K562 (cell line): ENCODE measurements at regions not wholly inside any gene's neighbourhood (a gene's known extent, or its start where the extent isn't known, plus 50 kb on each side); places are given as distances from the start of the nearest gene placed in this dataset.

ENCODE experiments used
- ATAC-seq: fragments of 200-7000 bp; cut with Tn5 transposase; 3 replicates; pipeline ENCODE4 v1.9.1; 2020; ENCODE audit warnings: moderate library complexity
- BruUV-seq: library from RNA; stranded (reverse); fragments of 400-500 nt; replicated peaks from 2 replicates; lab custom pipeline; 2021; lab: Mats Ljungman, UMichigan
- CTCF ChIA-PET: fragments of 300-600 bp; formaldehyde crosslinking; extraction: SDS; loops from one replicate; lab custom pipeline; 2021; ENCODE audit warnings: low intra/inter-chr PET ratio; lab: Yijun Ruan, JAX
- POLR2A ChIA-PET: fragments of 300-600, 350-650 bp; sonication (Branson Sonifier 250); formaldehyde crosslinking; extraction: SDS; loops from one replicate; lab custom pipeline; 2021; ENCODE audit warnings: antibody characterized with exemption, inconsistent platforms; lab: Yijun Ruan, JAX
- DNase-seq, 4 experiments: peaks; one replicate each; pipeline versions ENCODE4 v3.0.0 to v3.0.0-alpha.2; 2011 to 2018; ENCODE audit warnings: low spot score in 3 of 4, mixed read lengths in 3 of 4; ENCODE audit errors: extremely low read depth in 1 of 4
- FAIRE-seq: peaks from 2 replicates; lab custom pipeline; 2011; peaks lifted over from hg19 to GRCh38; lab: Jason Lieb, UNC
- H2AFZ ChIP-seq: 2 replicates; pipeline ENCODE4 v1.6.0; 2011; ENCODE audit warnings: low read depth, low read length, control low read depth, inconsistent platforms
- H3K27ac ChIP-seq: fragments of 200-600 bp; 3 replicates; pipeline ENCODE4 v1.8.0; 2011; ENCODE audit warnings: low read depth, mild to moderate bottlenecking, control low read depth, inconsistent platforms, low read length, moderate library complexity, mixed read lengths; ENCODE audit errors: extremely low read depth
- H3K27me3 ChIP-seq, 2 experiments: fragments of 300-600 bp in 1 of 2; 2 replicates in 1 of 2; 3 replicates in 1 of 2; pipeline versions ENCODE4 v1.6.0 to v1.8.0; 2011; ENCODE audit warnings: inconsistent platforms in 2 of 2, low read length in 2 of 2, mild to moderate bottlenecking in 1 of 2, mixed read lengths in 1 of 2, moderate library complexity in 1 of 2; ENCODE audit not compliant: control insufficient read depth in 2 of 2, insufficient read depth in 2 of 2
- H3K36me3 ChIP-seq: fragments of 300-600 bp; 3 replicates; pipeline ENCODE4 v1.8.0; 2011; ENCODE audit warnings: mild to moderate bottlenecking, low read length, inconsistent platforms; ENCODE audit not compliant: control insufficient read depth, insufficient read depth
- H3K4me1 ChIP-seq, 2 experiments: fragments of 200-600 bp in 1 of 2; replicated peaks in 1 of 2; 2 replicates in 1 of 2; 3 replicates in 1 of 2; pipeline versions ENCODE4 v1.5.1 to v1.8.0; 2011; ENCODE audit warnings: inconsistent platforms in 2 of 2, low read length in 2 of 2, mild to moderate bottlenecking in 1 of 2, mixed read lengths in 1 of 2, moderate library complexity in 1 of 2; ENCODE audit not compliant: control insufficient read depth in 2 of 2, insufficient read depth in 2 of 2
- H3K4me2 ChIP-seq: 2 replicates; pipeline ENCODE4 v1.6.1; 2011; ENCODE audit warnings: low read length, control low read depth, inconsistent platforms, mixed read lengths; ENCODE audit not compliant: insufficient read depth
- H3K4me3 ChIP-seq: fragments of 200-600 bp; sonication (generic), shearing (Covaris generic); 2 replicates; pipeline ENCODE4 v1.5.1; 2016; ENCODE audit warnings: control low read depth, inconsistent platforms
- H3K79me2 ChIP-seq: fragments of 200-600 bp; 3 replicates; pipeline ENCODE4 v1.8.0; 2011; ENCODE audit warnings: low read length, inconsistent platforms; ENCODE audit not compliant: control insufficient read depth, insufficient read depth
- H3K9ac ChIP-seq, 2 experiments: 2 replicates each; pipeline versions ENCODE4 v1.6.0 to v1.6.1; 2011; ENCODE audit warnings: low read depth in 2 of 2, low read length in 2 of 2, control low read depth in 1 of 2, inconsistent platforms in 1 of 2, mild to moderate bottlenecking in 1 of 2, mixed read lengths in 1 of 2; ENCODE audit not compliant: insufficient read depth in 1 of 2
- H3K9me1 ChIP-seq: one replicate; pipeline ENCODE4 v1.6.0; 2011; ENCODE audit warnings: inconsistent platforms, mild to moderate bottlenecking, low read length, moderate library complexity; ENCODE audit not compliant: control insufficient read depth, insufficient read depth
- H3K9me3 ChIP-seq: replicated peaks from 2 replicates; pipeline ENCODE4 v1.5.1; 2011; ENCODE audit warnings: low read depth, low read length, inconsistent platforms; ENCODE audit not compliant: control insufficient read depth, insufficient read depth
- H4K20me1 ChIP-seq: replicated peaks from 2 replicates; pipeline ENCODE4 v1.6.1; 2011; ENCODE audit warnings: low read length, inconsistent platforms, mixed read lengths; ENCODE audit not compliant: control insufficient read depth, insufficient read depth
- BRF1 ChIP-seq: IDR thresholded peaks from 3 replicates; pipeline ENCODE4 v1.6.1; 2011; ENCODE audit warnings: borderline replicate concordance, mild to moderate bottlenecking; ENCODE audit not compliant: insufficient read length; ENCODE audit errors: extremely low read depth
- CHD4 ChIP-seq: fragments of 200-600 bp; sonication (generic); IDR thresholded peaks from 3 replicates; pipeline ENCODE4 v1.6.1; 2012; ENCODE audit warnings: low read depth, mild to moderate bottlenecking, mixed read lengths, low read length, inconsistent platforms; ENCODE audit not compliant: insufficient read depth, insufficient replicate concordance, poor library complexity, severe bottlenecking
- FIP1L1 ChIP-seq: fragments of 200-400 bp; formaldehyde crosslinking; IDR thresholded peaks from 2 replicates; pipeline ENCODE4 v1.6.1; 2018; ENCODE audit warnings: mild to moderate bottlenecking, low read depth, low read length; ENCODE audit not compliant: poor library complexity, severe bottlenecking
- RERE ChIP-seq: sonication (generic); formaldehyde crosslinking; IDR thresholded peaks from 2 replicates; pipeline ENCODE4 v1.8.0; 2023; ENCODE audit warnings: missing genetic modification reagents, mild to moderate bottlenecking, borderline replicate concordance
- STAT5B ChIP-seq: fragments of 250-450 bp; sonication (Bioruptor Pico); IDR thresholded peaks from 2 replicates; pipeline ENCODE4 v1.8.0; 2021; ENCODE audit warnings: mild to moderate bottlenecking, inconsistent platforms
- ZNF133 ChIP-seq: fragments of 250-450 bp; sonication (Bioruptor Pico); IDR thresholded peaks from 2 replicates; pipeline ENCODE4 v1.4.0; 2020; ENCODE audit warnings: mild to moderate bottlenecking
- ZNF707 ChIP-seq: fragments of 250-450 bp; sonication (Bioruptor Pico); conservative IDR thresholded peaks from 2 replicates; pipeline ENCODE4 v1.8.0; 2022; ENCODE audit warnings: inconsistent platforms, mild to moderate bottlenecking, moderate library complexity
- WGBS: fragments of 100-300 bp; shearing (Covaris generic); methylation state at CpG from one replicate; pipeline ENCODE4 v1.1.6; 2016; ENCODE audit warnings: low coverage, mixed read lengths; ENCODE audit not compliant: insufficient coverage; ENCODE audit errors: missing lambda C conversion rate; 5-methylcytosine and 5-hydroxymethylcytosine counted together
- in situ Hi-C: fragments of 300-500 bp; cut with MboI; formaldehyde crosslinking; loops from 4 replicates; pipeline ENCODE4 v1.15.0; 2018; ENCODE audit warnings: inconsistent platforms, mixed read lengths
- intact Hi-C: fragments of 100-400 bp; cut with micrococcal nuclease; formaldehyde crosslinking; loops from 2 replicates; pipeline ENCODE4 v1.14.2; 2022

DNA sequence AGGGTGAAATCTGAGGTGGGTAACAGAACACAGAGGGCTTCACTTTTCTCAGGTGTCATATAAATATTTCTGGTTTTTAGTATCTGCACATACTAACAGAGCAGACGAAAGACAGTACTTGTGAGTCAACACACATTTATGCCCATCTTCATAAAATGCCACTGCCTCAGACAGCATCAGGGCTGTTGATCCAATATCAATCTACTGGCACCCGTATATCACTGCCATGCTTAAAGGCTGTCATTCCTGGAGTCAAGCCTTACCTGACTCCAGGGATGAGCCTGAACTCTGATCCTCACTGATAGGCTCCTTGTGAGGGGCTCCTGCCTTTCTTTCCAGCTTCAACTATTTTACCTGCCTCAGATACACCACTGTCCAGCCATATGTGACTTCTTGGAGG is 595.7 kb downstream of the TFAP2B start (continued):
- no peak for TF ChIP-seq RERE

DNA sequence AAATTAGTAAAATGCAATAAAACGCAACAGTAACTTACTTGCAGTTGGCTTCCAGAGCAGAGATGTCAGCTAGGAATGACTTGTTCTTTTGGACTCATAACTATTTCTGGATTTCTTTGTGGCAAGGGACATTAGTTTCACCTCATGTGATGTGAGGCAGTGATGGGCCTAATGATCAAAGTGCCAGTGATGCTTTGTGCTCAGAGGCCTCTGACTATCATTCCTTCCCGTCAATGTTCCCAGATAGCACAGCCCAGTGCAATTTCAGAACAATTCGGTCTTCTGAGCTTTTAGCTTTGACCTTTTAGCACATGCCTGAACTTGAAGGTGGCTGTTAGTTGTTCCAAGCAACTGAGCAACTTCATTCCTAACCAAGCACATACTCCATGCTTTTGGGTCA is 596.8 kb downstream of the TFAP2B start:
- 0% methylated on average over 3 of the region's 3 CpGs for WGBS
- POLR2A ChIA-PET: no interaction called here
- intact Hi-C loops: no loop called here

More for the DNA sequence above, 596.8 kb downstream of the TFAP2B start:
- DNase-seq: no peak
- Histone ChIP-seq H3K36me3 (no peaks in the 10 kb centered on the region), H3K9me1 (no peaks in the 10 kb centered on the region), H3K4me3 (no peak overlapping the region), H3K27ac (no peak overlapping the region), H3K4me2 (no peak overlapping the region), H3K9ac (no peak overlapping the region), H3K9me3 (no peaks in the 10 kb centered on the region; the same call in none of the 2 replicates), H3K79me2 (no peaks in the 10 kb centered on the region), H4K20me1 (no peaks in the 10 kb centered on the region; the same call in 1 of the 2 replicates), H3K27me3 (no peaks in the 10 kb centered on the region), H3K4me1 (peaks cover 0 to 1% of the 10 kb centered on the region in 2 experiments; a peak in 1 of 5 replicates), H2AFZ (no peak overlapping the region)
- FAIRE-seq: no peak
- no TSS peak for BruUV-seq
- CTCF ChIA-PET: no interaction called here
- no peak for ATAC-seq
- in situ Hi-C loops: no loop called here
- TF ChIP-seq BRF1 (no peak), ZNF133 (CRISPR knock-in tag) (no peak), FIP1L1 (no peak), ZNF707 (no peak), STAT5B (CRISPR knock-in tag) (no peak), CHD4 (no peak)
